Lung (tissue), 11 donors: ENCODE measurements at regions not wholly inside any gene's neighbourhood (a gene's known extent, or its start where the extent isn't known, plus 50 kb on each side); places are given as distances from the start of the nearest gene placed in this dataset.

Source experiments
- ATAC-seq: fragments of 200-7000 bp; cut with Tn5 transposase; one replicate; pipeline ENCODE4 v1.9.1; 2020; ENCODE audit warnings: moderate number of reproducible peaks; ENCODE audit not compliant: insufficient read depth, low FRiP score
- DNase-seq, 3 donors: peaks; one replicate each; pipeline ENCODE4 v3.0.0-alpha.2; 2013 to 2017
- H3K27ac ChIP-seq, 2 donors: one replicate each; pipeline ENCODE4 v1.5.1; 2013; ENCODE audit warnings: mild to moderate bottlenecking in 2 of 2, moderate library complexity in 2 of 2, control low read depth in 1 of 2, inconsistent platforms in 1 of 2, low read depth in 1 of 2, low read length in 1 of 2
- H3K27me3 ChIP-seq, 3 donors: one replicate each; pipeline ENCODE4 v1.5.1; 2013; ENCODE audit warnings: low read length in 2 of 3; ENCODE audit not compliant: control insufficient read depth in 3 of 3, insufficient read depth in 3 of 3
- H3K36me3 ChIP-seq, 4 donors: one replicate each; pipeline ENCODE4 v1.5.1; 2013; ENCODE audit warnings: low read length in 4 of 4, mild to moderate bottlenecking in 1 of 4, moderate library complexity in 1 of 4; ENCODE audit not compliant: control insufficient read depth in 4 of 4, insufficient read depth in 4 of 4
- H3K4me1 ChIP-seq, 5 donors: one replicate each; pipeline ENCODE4 v1.5.1; 2013; ENCODE audit warnings: low read length in 5 of 5, mild to moderate bottlenecking in 2 of 5, moderate library complexity in 1 of 5; ENCODE audit not compliant: control insufficient read depth in 5 of 5, insufficient read depth in 5 of 5
- H3K4me3 ChIP-seq: one replicate; pipeline ENCODE4 v1.5.1; 2013; ENCODE audit warnings: mild to moderate bottlenecking, control low read depth, moderate library complexity
- H3K9ac ChIP-seq, 2 donors: one replicate each; pipeline ENCODE4 v1.5.1; 2013; ENCODE audit warnings: low read length in 2 of 2, control low read depth in 1 of 2; ENCODE audit not compliant: insufficient read depth in 1 of 2
- H3K9me3 ChIP-seq, 4 donors: one replicate each; pipeline ENCODE4 v1.5.1; 2013; ENCODE audit warnings: low read length in 3 of 4, mild to moderate bottlenecking in 1 of 4, moderate library complexity in 1 of 4; ENCODE audit not compliant: control insufficient read depth in 4 of 4, insufficient read depth in 3 of 4
- CTCF ChIP-seq: IDR thresholded peaks from 2 replicates; pipeline ENCODE4 v1.5.1; 2012; ENCODE audit warnings: mild to moderate bottlenecking; ENCODE audit errors: control extremely low read depth, extremely low read depth
- WGBS, 2 donors: extraction: QIAGEN DNeasy Blood & Tissue Kit; methylation state at CpG; one replicate each; pipeline ENCODE4 v1.1.7; 2013; 5-methylcytosine and 5-hydroxymethylcytosine counted together
- donor health status: control.
- donor health status: control.
- donor health status: Bipolar disorder and iron deficiency.
- donor health status: healthy.
- donor health status: DM: yes; HTN: yes; CAD: no.

- no peak overlapping the region for H3K27ac ChIP-seq
- H3K4me1 ChIP-seq, result no peaks in the 10 kb centered on the region
- TF ChIP-seq CTCF, result no peak
- WGBS, 2 donors, result 69 to 76% methylated on average over 12 of the region's 12 CpGs
- ATAC-seq (no peak), DNase-seq (peak in 2 of 3 donors; percentile 14 to 23)
- H3K4me3 ChIP-seq, result no peak overlapping the region
- peaks cover 0 to 8% (median 2%) of the 10 kb centered on the region in 4 donors for H3K9me3 ChIP-seq
- H3K36me3 ChIP-seq, result no peaks in the 10 kb centered on the region
- H3K9ac ChIP-seq, result no peak overlapping the region
- H3K27me3 ChIP-seq, result no peaks in the 10 kb centered on the region
Measured at GRCh38 chr5:2105141-2105540, 222.4 kb upstream of the IRX4 start.

- DNase-seq (no peak), ATAC-seq (no peak)
- no peak overlapping the region for H3K27ac ChIP-seq
- WGBS, 2 donors, result 72 to 81% methylated on average over 6 of the region's 6 CpGs
- H3K4me1 ChIP-seq, result no peaks in the 10 kb centered on the region
- no peak overlapping the region for H3K4me3 ChIP-seq
- H3K9ac ChIP-seq, result no peak overlapping the region
- no peaks in the 10 kb centered on the region for H3K27me3 ChIP-seq
- peaks cover 0 to 11% (median 2%) of the 10 kb centered on the region in 4 donors for H3K9me3 ChIP-seq
- no peaks in the 10 kb centered on the region for H3K36me3 ChIP-seq
- TF ChIP-seq CTCF, result no peak
Measured at GRCh38 chr5:2103940-2104339, 221.2 kb upstream of the IRX4 start.

- no peaks in the 10 kb centered on the region for H3K36me3 ChIP-seq
Measured at GRCh38 chr5:2102819-2103776, 220.4 kb upstream of the IRX4 start.

More at GRCh38 chr5:2102819-2103776, 220.4 kb upstream of the IRX4 start:
- DNase-seq (no peak), ATAC-seq (no peak)
- no peak overlapping the region for H3K27ac ChIP-seq
- no peak overlapping the region for H3K4me3 ChIP-seq
- H3K9me3 ChIP-seq, result peaks cover 0 to 11% (median 2%) of the 10 kb centered on the region in 4 donors
- H3K9ac ChIP-seq, result no peak overlapping the region
- 86 to 88% methylated on average over 36 of the region's 36 CpGs for WGBS, 2 donors
- H3K4me1 ChIP-seq, result no peaks in the 10 kb centered on the region
- no peak for TF ChIP-seq CTCF
- no peaks in the 10 kb centered on the region for H3K27me3 ChIP-seq
